Stomach (tissue), 4 donors: ENCODE measurements at regions not wholly inside any gene's neighbourhood (a gene's known extent, or its start where the extent isn't known, plus 50 kb on each side); places are given as distances from the start of the nearest gene placed in this dataset.

Experiments used
- POLR2A ChIP-seq, 4 donors: fragments of 450-650 bp; IDR thresholded peaks; one replicate each; pipeline ENCODE4 v1.6.1; 2016; ENCODE audit warnings: antibody characterized with exemption in 4 of 4, control low read depth in 2 of 4, mild to moderate bottlenecking in 1 of 4, moderate library complexity in 1 of 4
- TF ChIP-seq, protein P1 (sequence below), 7 experiments: fragments of 450-650 bp in 4 of 7; fragments of 200-600 bp in 3 of 7; sonication (generic) in 3 of 7; IDR thresholded peaks; one replicate each; pipeline ENCODE4 v1.5.1; 2016 to 2019; ENCODE audit warnings: antibody characterized with exemption in 7 of 7, control low read depth in 2 of 7, mild to moderate bottlenecking in 1 of 7

DNA sequence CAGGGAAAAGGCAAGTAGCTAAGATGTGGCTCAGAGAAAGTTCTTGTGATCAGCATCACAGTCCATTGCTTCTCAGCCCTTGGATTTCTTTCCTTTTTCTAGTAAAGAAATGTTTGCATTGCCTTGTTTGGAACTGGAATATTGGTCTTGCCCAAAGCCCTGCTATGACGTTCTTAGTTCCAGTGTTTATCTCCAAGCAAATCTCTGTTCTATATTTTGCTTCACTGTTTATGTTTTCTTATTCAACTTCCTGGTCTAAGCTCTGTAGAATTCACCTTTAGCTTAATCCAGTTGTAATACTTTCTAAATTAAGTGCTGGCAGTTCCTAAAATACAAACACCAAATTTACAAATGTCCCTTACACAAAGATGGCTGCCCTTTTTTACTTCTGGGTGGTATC is 88.7 kb upstream of the ZNF438 start:
- TF ChIP-seq, protein P1, sequence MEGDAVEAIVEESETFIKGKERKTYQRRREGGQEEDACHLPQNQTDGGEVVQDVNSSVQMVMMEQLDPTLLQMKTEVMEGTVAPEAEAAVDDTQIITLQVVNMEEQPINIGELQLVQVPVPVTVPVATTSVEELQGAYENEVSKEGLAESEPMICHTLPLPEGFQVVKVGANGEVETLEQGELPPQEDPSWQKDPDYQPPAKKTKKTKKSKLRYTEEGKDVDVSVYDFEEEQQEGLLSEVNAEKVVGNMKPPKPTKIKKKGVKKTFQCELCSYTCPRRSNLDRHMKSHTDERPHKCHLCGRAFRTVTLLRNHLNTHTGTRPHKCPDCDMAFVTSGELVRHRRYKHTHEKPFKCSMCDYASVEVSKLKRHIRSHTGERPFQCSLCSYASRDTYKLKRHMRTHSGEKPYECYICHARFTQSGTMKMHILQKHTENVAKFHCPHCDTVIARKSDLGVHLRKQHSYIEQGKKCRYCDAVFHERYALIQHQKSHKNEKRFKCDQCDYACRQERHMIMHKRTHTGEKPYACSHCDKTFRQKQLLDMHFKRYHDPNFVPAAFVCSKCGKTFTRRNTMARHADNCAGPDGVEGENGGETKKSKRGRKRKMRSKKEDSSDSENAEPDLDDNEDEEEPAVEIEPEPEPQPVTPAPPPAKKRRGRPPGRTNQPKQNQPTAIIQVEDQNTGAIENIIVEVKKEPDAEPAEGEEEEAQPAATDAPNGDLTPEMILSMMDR (IDR thresholded peaks at IDR 0.05), result no peak
- TF ChIP-seq POLR2A (IDR thresholded peaks at IDR 0.05), result no peak
